ENCODE measurements at regions not wholly inside any gene's neighbourhood (a gene's known extent, or its start where the extent isn't known, plus 50 kb on each side); places are given as distances from the start of the nearest gene placed in this dataset.

GRCh38 chr1:168887381-168887780 lies 158.4 kb upstream of the DPT start:
- Histone ChIP-seq H3K36me3 (replicated peaks) (no peaks in the 10 kb centered on the region), H3K27ac (no peak overlapping the region), H3K27me3 (replicated peaks) (no peaks in the 10 kb centered on the region), H3K4me3 (ENCODE audit: low read depth, low read length) (no peak overlapping the region)
- in situ Hi-C loops (cut with HindIII; ENCODE audit: low pct_ligation_motif_present, low sequenced_read_pairs), result no loop called here
- no peak for TF ChIP-seq CTCF (IDR thresholded peaks at IDR 0.05; ENCODE audit: low read depth, low read length, missing control alignments)
- DNase-seq, result no peak

- in situ Hi-C loops (cut with HindIII; ENCODE audit: low pct_ligation_motif_present, low sequenced_read_pairs), result no loop called here
- H3K27me3 ChIP-seq (replicated peaks), result no peaks in the 10 kb centered on the region
- no peak overlapping the region for H3K4me3 ChIP-seq (ENCODE audit: low read depth, low read length)
- no peak for TF ChIP-seq CTCF (IDR thresholded peaks at IDR 0.05; ENCODE audit: low read depth, low read length, missing control alignments)
- no peak for DNase-seq
- no peaks in the 10 kb centered on the region for H3K36me3 ChIP-seq (replicated peaks)
- no peak overlapping the region for H3K27ac ChIP-seq
These were observed 159.4 kb upstream of the DPT start for GRCh38 chr1:168888418-168888817.

- no peak for DNase-seq
These were observed 163.9 kb upstream of the DPT start for GRCh38 chr1:168892931-168893330.

GRCh38 chr1:168893359-168893801 lies 164.4 kb upstream of the DPT start:
- no peaks in the 10 kb centered on the region for H3K27me3 ChIP-seq (replicated peaks)
- no peak for TF ChIP-seq CTCF (IDR thresholded peaks at IDR 0.05; ENCODE audit: low read depth, low read length, missing control alignments)
- no peak overlapping the region for H3K27ac ChIP-seq
- no peaks in the 10 kb centered on the region for H3K36me3 ChIP-seq (replicated peaks)
- in situ Hi-C loops (cut with HindIII; ENCODE audit: low pct_ligation_motif_present, low sequenced_read_pairs), result no loop called here
- no peak overlapping the region for H3K4me3 ChIP-seq (ENCODE audit: low read depth, low read length)
- no peak for DNase-seq

More at GRCh38 chr1:168892931-168893330, 163.9 kb upstream of the DPT start:
- H3K36me3 ChIP-seq (replicated peaks), result no peaks in the 10 kb centered on the region
- no peaks in the 10 kb centered on the region for H3K27me3 ChIP-seq (replicated peaks)
- in situ Hi-C loops (cut with HindIII; ENCODE audit: low pct_ligation_motif_present, low sequenced_read_pairs), result no loop called here
- H3K27ac ChIP-seq, result no peak overlapping the region
- no peak for TF ChIP-seq CTCF (IDR thresholded peaks at IDR 0.05; ENCODE audit: low read depth, low read length, missing control alignments)
- H3K4me3 ChIP-seq (ENCODE audit: low read depth, low read length), result no peak overlapping the region

GRCh38 chr1:168894397-168894903 lies 165.4 kb upstream of the DPT start:
- Histone ChIP-seq H3K27ac (no peak overlapping the region), H3K36me3 (replicated peaks) (no peaks in the 10 kb centered on the region), H3K4me3 (ENCODE audit: low read depth, low read length) (no peak overlapping the region), H3K27me3 (replicated peaks) (no peaks in the 10 kb centered on the region)
- no peak for DNase-seq
- in situ Hi-C loops (cut with HindIII; ENCODE audit: low pct_ligation_motif_present, low sequenced_read_pairs), result no loop called here
- TF ChIP-seq CTCF (IDR thresholded peaks at IDR 0.05; ENCODE audit: low read depth, low read length, missing control alignments), result no peak

- in situ Hi-C loops (cut with HindIII; ENCODE audit: low pct_ligation_motif_present, low sequenced_read_pairs), result no loop called here
These were observed 168.2 kb upstream of the DPT start for GRCh38 chr1:168897249-168897648.

More at GRCh38 chr1:168897249-168897648, 168.2 kb upstream of the DPT start:
- Histone ChIP-seq H3K27me3 (replicated peaks) (no peaks in the 10 kb centered on the region), H3K36me3 (replicated peaks) (no peaks in the 10 kb centered on the region), H3K27ac (no peak overlapping the region), H3K4me3 (ENCODE audit: low read depth, low read length) (no peak overlapping the region)
- TF ChIP-seq CTCF (IDR thresholded peaks at IDR 0.05; ENCODE audit: low read depth, low read length, missing control alignments), result no peak
- DNase-seq, result no peak

Data from brain microvascular endothelial cell (primary cell).